ENCODE measurements at regions not wholly inside any gene's neighbourhood (a gene's known extent, or its start where the extent isn't known, plus 50 kb on each side); places are given as distances from the start of the nearest gene placed in this dataset.

GRCh38 chr13:103754783-103755182 is 688.6 kb upstream of the SLC10A2 start:
- no peak overlapping the region for H2AK5ac ChIP-seq (ENCODE audit: low read depth, low read length)
- no TSS peak for BruUV-seq (replicated peaks)
- ATAC-seq (ENCODE audit: low read depth) (no peak), DNase-seq (no peak)
- no peak overlapping the region for H3K23ac ChIP-seq (ENCODE audit: low read depth, low read length)
- H3K56ac ChIP-seq (ENCODE audit: extremely low read depth, insufficient read depth, low read length), result no peak overlapping the region
- no peak overlapping the region for H3K4ac ChIP-seq (ENCODE audit: low read depth, low read length)
- intact Hi-C loops (cut with micrococcal nuclease) (no loop called here), in situ Hi-C loops (cut with MboI; ENCODE audit: low sequenced_read_pairs) (no loop called here), dilution Hi-C loops (cut with HindIII; ENCODE audit: low sequenced_read_pairs, unreplicated experiment) (no loop called here)
- no peak overlapping the region for H3K18ac ChIP-seq (ENCODE audit: low read depth, low read length)
- no peak overlapping the region for H2AK9ac ChIP-seq (replicated peaks; ENCODE audit: low read depth, low read length, poor library complexity)
- H4K91ac ChIP-seq (ENCODE audit: insufficient read depth, low read depth, low read length), result no peak overlapping the region
- H3K4me2 ChIP-seq (ENCODE audit: low read depth, low read length), result no peak overlapping the region
- no CpG with 5 or more reads among the region's 2 CpGs for WGBS, 2 experiments (ENCODE audit: extremely low coverage in 2 of 2, insufficient read length in 1 of 2)
- no peak overlapping the region for H3K9ac ChIP-seq (ENCODE audit: low read depth, low read length)
- no peak overlapping the region for H2BK15ac ChIP-seq (ENCODE audit: low read depth, low read length)
- H3K27ac ChIP-seq (ENCODE audit: insufficient read depth, low read length), result no peak overlapping the region
- H3K36me3 ChIP-seq (ENCODE audit: control insufficient read depth, insufficient read depth, low read length), result no peaks in the 10 kb centered on the region
- no peak overlapping the region for H3K14ac ChIP-seq (replicated peaks; ENCODE audit: low read depth, low read length)
- H3K4me1 ChIP-seq (ENCODE audit: control insufficient read depth, insufficient read depth, low read length), result no peaks in the 10 kb centered on the region
- no peak overlapping the region for H3K4me3 ChIP-seq (ENCODE audit: insufficient read depth, low read depth, low read length)
- H3K9me3 ChIP-seq (ENCODE audit: control insufficient read depth, insufficient read depth, low read length), result peaks cover 2% of the 10 kb centered on the region
- no peak overlapping the region for H2BK5ac ChIP-seq (ENCODE audit: low read depth, low read length, poor library complexity, severe bottlenecking)
- H3K79me1 ChIP-seq (ENCODE audit: low read depth in 1 of 2, low read length in 2 of 2), result no peaks in the 10 kb centered on the region
- ChIA-PET CTCF (no interaction called here), POLR2A (ENCODE audit: unreplicated experiment) (no interaction called here)
- H2AFZ ChIP-seq (replicated peaks; ENCODE audit: low read length, poor library complexity), result no peak overlapping the region
- no peak overlapping the region for H2BK20ac ChIP-seq (ENCODE audit: low read depth, low read length)
- H4K5ac ChIP-seq (ENCODE audit: low read depth, low read length), result no peak overlapping the region
- H3K27me3 ChIP-seq (ENCODE audit: control insufficient read depth, insufficient read depth, low read length), result no peaks in the 10 kb centered on the region
- H3K9me1 ChIP-seq (ENCODE audit: insufficient read depth, low read length), result no peaks in the 10 kb centered on the region
- H4K8ac ChIP-seq (ENCODE audit: low read depth in 2 of 2, low read length in 2 of 2), result no peak overlapping the region
- no peak overlapping the region for H2BK120ac ChIP-seq (ENCODE audit: low read depth, low read length)
- H4K20me1 ChIP-seq (ENCODE audit: insufficient read depth, low read length), result no peaks in the 10 kb centered on the region
- 0 out of 2 replicates have a peak, but pooled peaks have one; percentile 5 for TF ChIP-seq CEBPB (IDR thresholded peaks at IDR 0.05; ENCODE audit: low read depth, low read length)
- no peak for TF ChIP-seq RFX5 (IDR thresholded peaks at IDR 0.05; ENCODE audit: low read depth, low read length)

Data from IMR-90 (cell line).